Hepatocyte (in vitro differentiated cells): ENCODE measurements at regions not wholly inside any gene's neighbourhood (a gene's known extent, or its start where the extent isn't known, plus 50 kb on each side); places are given as distances from the start of the nearest gene placed in this dataset.

Source experiments
- DNase-seq: peaks from one replicate; pipeline ENCODE4 v3.0.0-alpha.2; 2016; ENCODE audit warnings: low spot score
- H2AFZ ChIP-seq: fragments of 200-600 bp; sonication (generic); 2 replicates; pipeline ENCODE4 v1.6.0; 2016; ENCODE audit warnings: antibody characterized with exemption, mild to moderate bottlenecking
- H3K27ac ChIP-seq: fragments of 200-600 bp; sonication (generic); 2 replicates; pipeline ENCODE4 v1.5.1; 2016; ENCODE audit warnings: mild to moderate bottlenecking
- H3K27me3 ChIP-seq: fragments of 200-600 bp; sonication (generic); 2 replicates; pipeline ENCODE4 v1.6.1; 2016
- H3K36me3 ChIP-seq: fragments of 200-600 bp; sonication (generic); replicated peaks from 2 replicates; pipeline ENCODE4 v1.5.1; 2016; ENCODE audit warnings: low read depth; ENCODE audit not compliant: insufficient read depth
- H3K4me1 ChIP-seq: fragments of 200-600 bp; sonication (generic); 2 replicates; pipeline ENCODE4 v1.5.1; 2016; ENCODE audit warnings: mild to moderate bottlenecking, moderate library complexity; ENCODE audit not compliant: insufficient read depth
- H3K4me2 ChIP-seq: fragments of 200-600 bp; sonication (generic); 2 replicates; pipeline ENCODE4 v1.6.0; 2016
- H3K4me3 ChIP-seq: fragments of 200-600 bp; sonication (generic); 2 replicates; pipeline ENCODE4 v1.5.1; 2016; ENCODE audit warnings: mild to moderate bottlenecking
- H3K79me2 ChIP-seq: fragments of 200-600 bp; sonication (generic); 2 replicates; pipeline ENCODE4 v1.6.0; 2017; ENCODE audit warnings: mild to moderate bottlenecking
- H3K9me2 ChIP-seq: fragments of 200-600 bp; sonication (generic); replicated peaks from 2 replicates; pipeline ENCODE4 v1.6.0; 2017; ENCODE audit warnings: mild to moderate bottlenecking; ENCODE audit not compliant: insufficient read depth
- H3K9me3 ChIP-seq: fragments of 200-600 bp; sonication (generic); 2 replicates; pipeline ENCODE4 v1.5.1; 2016; ENCODE audit warnings: low read depth, mild to moderate bottlenecking
- H4K20me1 ChIP-seq: fragments of 200-600 bp; sonication (generic); 2 replicates; pipeline ENCODE4 v1.6.0; 2016; ENCODE audit warnings: mild to moderate bottlenecking; ENCODE audit not compliant: insufficient read depth, poor library complexity, severe bottlenecking
- EZH2 ChIP-seq: fragments of 200-600 bp; sonication (generic); IDR thresholded peaks from 2 replicates; pipeline ENCODE4 v1.6.1; 2016; ENCODE audit warnings: antibody characterized with exemption, mild to moderate bottlenecking, borderline replicate concordance
- EZH2phosphoT487 ChIP-seq: fragments of 200-600 bp; sonication (generic); IDR thresholded peaks from one replicate; pipeline ENCODE4 v1.6.1; 2018; ENCODE audit warnings: antibody characterized with exemption, mild to moderate bottlenecking, low read depth, moderate library complexity; ENCODE audit not compliant: unreplicated experiment, severe bottlenecking
- WGBS: methylation state at CpG from one replicate; pipeline ENCODE4 v1.1.6; 2016; ENCODE audit warnings: low lambda C conversion rate; ENCODE audit errors: missing lambda C conversion rate; 5-methylcytosine and 5-hydroxymethylcytosine counted together
- TF ChIP-seq, protein P1 (sequence below): fragments of 200-600 bp; sonication (generic); IDR thresholded peaks from 2 replicates; pipeline ENCODE4 v1.5.1; 2016; ENCODE audit warnings: antibody characterized with exemption, mild to moderate bottlenecking; ENCODE audit not compliant: poor library complexity

- TF ChIP-seq EZH2 = no peak
- TF ChIP-seq, protein P1, sequence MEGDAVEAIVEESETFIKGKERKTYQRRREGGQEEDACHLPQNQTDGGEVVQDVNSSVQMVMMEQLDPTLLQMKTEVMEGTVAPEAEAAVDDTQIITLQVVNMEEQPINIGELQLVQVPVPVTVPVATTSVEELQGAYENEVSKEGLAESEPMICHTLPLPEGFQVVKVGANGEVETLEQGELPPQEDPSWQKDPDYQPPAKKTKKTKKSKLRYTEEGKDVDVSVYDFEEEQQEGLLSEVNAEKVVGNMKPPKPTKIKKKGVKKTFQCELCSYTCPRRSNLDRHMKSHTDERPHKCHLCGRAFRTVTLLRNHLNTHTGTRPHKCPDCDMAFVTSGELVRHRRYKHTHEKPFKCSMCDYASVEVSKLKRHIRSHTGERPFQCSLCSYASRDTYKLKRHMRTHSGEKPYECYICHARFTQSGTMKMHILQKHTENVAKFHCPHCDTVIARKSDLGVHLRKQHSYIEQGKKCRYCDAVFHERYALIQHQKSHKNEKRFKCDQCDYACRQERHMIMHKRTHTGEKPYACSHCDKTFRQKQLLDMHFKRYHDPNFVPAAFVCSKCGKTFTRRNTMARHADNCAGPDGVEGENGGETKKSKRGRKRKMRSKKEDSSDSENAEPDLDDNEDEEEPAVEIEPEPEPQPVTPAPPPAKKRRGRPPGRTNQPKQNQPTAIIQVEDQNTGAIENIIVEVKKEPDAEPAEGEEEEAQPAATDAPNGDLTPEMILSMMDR = no peak
- no peak for TF ChIP-seq EZH2phosphoT487
These were observed 100.0 kb upstream of the SOX6 start for GRCh38 chr11:16456366-16456765.

GRCh38 chr11:16454289-16454863 lies 98.0 kb upstream of the SOX6 start:
- Histone ChIP-seq H3K4me3 (no peak overlapping the region), H3K27me3 (no peaks in the 10 kb centered on the region), H3K27ac (no peak overlapping the region), H3K9me2 (no peaks in the 10 kb centered on the region), H2AFZ (no peak overlapping the region), H3K36me3 (no peaks in the 10 kb centered on the region), H3K9me3 (no peaks in the 10 kb centered on the region), H3K4me2 (no peak overlapping the region), H3K79me2 (no peaks in the 10 kb centered on the region), H3K4me1 (no peaks in the 10 kb centered on the region), H4K20me1 (no peaks in the 10 kb centered on the region)
- TF ChIP-seq, protein P1 = no peak
- TF ChIP-seq EZH2phosphoT487 (no peak), EZH2 (no peak)
- 42% methylated on average over 2 of the region's 2 CpGs for WGBS
- no peak for DNase-seq

More at GRCh38 chr11:16456366-16456765, 100.0 kb upstream of the SOX6 start:
- Histone ChIP-seq H3K9me2 (no peaks in the 10 kb centered on the region), H3K4me3 (no peak overlapping the region), H4K20me1 (no peaks in the 10 kb centered on the region), H3K4me2 (no peak overlapping the region), H3K27me3 (no peaks in the 10 kb centered on the region), H3K4me1 (no peaks in the 10 kb centered on the region), H3K79me2 (no peaks in the 10 kb centered on the region), H3K36me3 (no peaks in the 10 kb centered on the region), H2AFZ (no peak overlapping the region), H3K27ac (no peak overlapping the region), H3K9me3 (no peaks in the 10 kb centered on the region)
- WGBS = 84% methylated on average over 2 of the region's 2 CpGs
- no peak for DNase-seq

- H3K27me3 ChIP-seq = no peaks in the 10 kb centered on the region
- DNase-seq = no peak
- no peak overlapping the region for H3K27ac ChIP-seq
- H3K4me3 ChIP-seq = no peak overlapping the region
- H3K4me2 ChIP-seq = no peak overlapping the region
- no peaks in the 10 kb centered on the region for H3K36me3 ChIP-seq
- H3K9me3 ChIP-seq = no peaks in the 10 kb centered on the region
- no peaks in the 10 kb centered on the region for H3K4me1 ChIP-seq
- no peak for TF ChIP-seq EZH2
- TF ChIP-seq, protein P1 = no peak
- no peak for TF ChIP-seq EZH2phosphoT487
- H3K79me2 ChIP-seq = no peaks in the 10 kb centered on the region
- H3K9me2 ChIP-seq = no peaks in the 10 kb centered on the region
- H4K20me1 ChIP-seq = no peaks in the 10 kb centered on the region
- H2AFZ ChIP-seq = no peak overlapping the region
- 67% methylated on average over 1 of the region's 1 CpG for WGBS
These were observed 91.9 kb upstream of the SOX6 start for GRCh38 chr11:16448123-16448717.
